HEK293 (cell line): ENCODE measurements at regions not wholly inside any gene's neighbourhood (a gene's known extent, or its start where the extent isn't known, plus 50 kb on each side); places are given as distances from the start of the nearest gene placed in this dataset.

ENCODE experiments used
- CTCF ChIA-PET: fragments of 350-600 bp; formaldehyde crosslinking; extraction: SDS; loops from one replicate; lab custom pipeline; 2021; ENCODE audit warnings: antibody characterized with exemption; lab: Yijun Ruan, JAX
- POLR2A ChIA-PET: fragments of 300-600 bp; formaldehyde crosslinking; extraction: SDS; loops from one replicate; lab custom pipeline; 2020; ENCODE audit warnings: antibody characterized with exemption, inconsistent platforms; lab: Yijun Ruan, JAX
- H3K27ac ChIP-seq: fragments of 200-500 bp; sonication (Bioruptor generic); 2 replicates; pipeline ENCODE4 v1.5.1; 2014; ENCODE audit warnings: low read depth, low read length, control low read depth, inconsistent platforms; ENCODE audit errors: extremely low read depth
- H3K36me3 ChIP-seq, 2 experiments: fragments of 200-500 bp in 1 of 2; sonication (Bioruptor generic) in 1 of 2; 1 replicate in 1 of 2; 2 replicates in 1 of 2; pipeline ENCODE4 v1.5.1; 2014 to 2017; ENCODE audit warnings: inconsistent platforms in 2 of 2, low read length in 2 of 2; ENCODE audit not compliant: control insufficient read depth in 2 of 2, insufficient read depth in 1 of 2
- H3K4me1 ChIP-seq: fragments of 200-500 bp; sonication (Bioruptor generic); 2 replicates; pipeline ENCODE4 v1.5.1; 2014; ENCODE audit warnings: mild to moderate bottlenecking, low read length, inconsistent platforms; ENCODE audit not compliant: control insufficient read depth, insufficient read depth
- H3K4me3 ChIP-seq: 2 replicates; pipeline ENCODE4 v1.5.1; 2011; ENCODE audit warnings: low read depth, mild to moderate bottlenecking, control low read depth, low read length, moderate library complexity
- H3K9me3 ChIP-seq: fragments of 200-500 bp; sonication (Bioruptor generic); 2 replicates; pipeline ENCODE4 v1.5.1; 2014; ENCODE audit warnings: low read depth, low read length, inconsistent platforms; ENCODE audit not compliant: control insufficient read depth, insufficient read depth
- BCL11B ChIP-seq: fragments of 450-650 bp; formaldehyde crosslinking; IDR thresholded peaks from 2 replicates; pipeline ENCODE4 v1.5.1; 2016; ENCODE audit warnings: low read depth, missing biosample characterization, missing genetic modification characterization
- ELK4 ChIP-seq: IDR thresholded peaks from 2 replicates; pipeline ENCODE4 v1.6.1; 2011; ENCODE audit warnings: mild to moderate bottlenecking, low read depth, low read length, borderline replicate concordance
- KLF10 ChIP-seq: fragments of 450-650 bp; IDR thresholded peaks from 2 replicates; pipeline ENCODE4 v1.5.1; 2018; ENCODE audit warnings: missing biosample characterization, mild to moderate bottlenecking, missing genetic modification characterization
- REPIN1 ChIP-seq: fragments of 450-650 bp; formaldehyde crosslinking; IDR thresholded peaks from 2 replicates; pipeline ENCODE4 v1.5.1; 2017; ENCODE audit warnings: missing biosample characterization, missing genetic modification characterization, low read depth
- SETDB1 ChIP-seq: IDR thresholded peaks from one replicate; pipeline ENCODE4 v1.6.1; 2017; ENCODE audit warnings: mild to moderate bottlenecking, low read length, moderate library complexity, mixed read lengths; ENCODE audit not compliant: insufficient read length
- TRIM28 ChIP-seq: IDR thresholded peaks from 2 replicates; pipeline ENCODE4 v1.6.1; 2011; ENCODE audit warnings: low read length, control low read depth, borderline replicate concordance
- ZBTB20 ChIP-seq: fragments of 450-650 bp; formaldehyde crosslinking; IDR thresholded peaks from 2 replicates; pipeline ENCODE4 v1.5.1; 2016; ENCODE audit warnings: missing biosample characterization, missing genetic modification characterization
- ZBTB48 ChIP-seq: fragments of 450-650 bp; formaldehyde crosslinking; IDR thresholded peaks from 2 replicates; pipeline ENCODE4 v1.5.1; 2016; ENCODE audit warnings: missing biosample characterization, missing genetic modification characterization
- ZBTB49 ChIP-seq: fragments of 450-650 bp; formaldehyde crosslinking; IDR thresholded peaks from 2 replicates; pipeline ENCODE4 v1.5.1; 2016; ENCODE audit warnings: missing biosample characterization, missing genetic modification characterization, low read depth
- ZEB2 ChIP-seq: fragments of 450-650 bp; formaldehyde crosslinking; IDR thresholded peaks from 2 replicates; pipeline ENCODE4 v1.5.1; 2016; ENCODE audit warnings: missing biosample characterization, missing genetic modification characterization
- ZNF140 ChIP-seq: fragments of 450-650 bp; formaldehyde crosslinking; IDR thresholded peaks from 2 replicates; pipeline ENCODE4 v1.5.1; 2016; ENCODE audit warnings: missing biosample characterization, missing genetic modification characterization
- ZNF146 ChIP-seq: fragments of 450-650 bp; formaldehyde crosslinking; IDR thresholded peaks from 2 replicates; pipeline ENCODE4 v1.5.1; 2016; ENCODE audit warnings: missing biosample characterization, missing genetic modification characterization
- ZNF157 ChIP-seq: fragments of 450-650 bp; formaldehyde crosslinking; IDR thresholded peaks from 2 replicates; pipeline ENCODE4 v1.5.1; 2016; ENCODE audit warnings: missing biosample characterization, missing genetic modification characterization
- ZNF184 ChIP-seq: fragments of 450-650 bp; IDR thresholded peaks from 2 replicates; pipeline ENCODE4 v1.5.1; 2018; ENCODE audit warnings: missing biosample characterization, mild to moderate bottlenecking, missing genetic modification characterization
- ZNF211 ChIP-seq: fragments of 450-650 bp; formaldehyde crosslinking; IDR thresholded peaks from 2 replicates; pipeline ENCODE4 v1.5.1; 2016; ENCODE audit warnings: low read depth, missing biosample characterization, missing genetic modification characterization
- ZNF214 ChIP-seq: fragments of 450-650 bp; formaldehyde crosslinking; IDR thresholded peaks from 2 replicates; pipeline ENCODE4 v1.5.1; 2017; ENCODE audit warnings: missing biosample characterization, mild to moderate bottlenecking, missing genetic modification characterization, borderline replicate concordance
- ZNF23 ChIP-seq: fragments of 450-650 bp; formaldehyde crosslinking; IDR thresholded peaks from 2 replicates; pipeline ENCODE4 v1.5.1; 2016; ENCODE audit warnings: missing biosample characterization, missing genetic modification characterization, borderline replicate concordance
- ZNF302 ChIP-seq: fragments of 450-650 bp; formaldehyde crosslinking; IDR thresholded peaks from 2 replicates; pipeline ENCODE4 v1.5.1; 2016; ENCODE audit warnings: missing biosample characterization, missing genetic modification characterization, low read depth
- ZNF324 ChIP-seq: fragments of 450-650 bp; formaldehyde crosslinking; IDR thresholded peaks from 2 replicates; pipeline ENCODE4 v1.5.1; 2016; ENCODE audit warnings: missing biosample characterization, missing genetic modification characterization
- ZNF391 ChIP-seq: fragments of 450-650 bp; formaldehyde crosslinking; IDR thresholded peaks from 2 replicates; pipeline ENCODE4 v1.5.1; 2016; ENCODE audit warnings: low read depth, missing biosample characterization, missing genetic modification characterization, borderline replicate concordance
- ZNF473 ChIP-seq: fragments of 450-650 bp; formaldehyde crosslinking; IDR thresholded peaks from 2 replicates; pipeline ENCODE4 v1.5.1; 2017; ENCODE audit warnings: missing biosample characterization, missing genetic modification characterization
- ZNF510 ChIP-seq: fragments of 450-650 bp; formaldehyde crosslinking; IDR thresholded peaks from 2 replicates; pipeline ENCODE4 v1.5.1; 2018; ENCODE audit warnings: mild to moderate bottlenecking, missing genetic modification characterization, missing biosample characterization; ENCODE audit not compliant: insufficient replicate concordance
- ZNF521 ChIP-seq: fragments of 450-650 bp; formaldehyde crosslinking; IDR thresholded peaks from 2 replicates; pipeline ENCODE4 v1.5.1; 2017; ENCODE audit warnings: missing biosample characterization, mild to moderate bottlenecking, missing genetic modification characterization
- ZNF596 ChIP-seq: fragments of 450-650 bp; IDR thresholded peaks from 2 replicates; pipeline ENCODE4 v1.5.0; 2018; ENCODE audit warnings: missing biosample characterization, mild to moderate bottlenecking, missing genetic modification characterization, moderate library complexity
- ZNF623 ChIP-seq: fragments of 450-650 bp; formaldehyde crosslinking; IDR thresholded peaks from 2 replicates; pipeline ENCODE4 v1.5.1; 2016; ENCODE audit warnings: missing biosample characterization, missing genetic modification characterization
- ZNF670 ChIP-seq: fragments of 450-650 bp; formaldehyde crosslinking; IDR thresholded peaks from 2 replicates; pipeline ENCODE4 v1.5.1; 2016; ENCODE audit warnings: missing biosample characterization, missing genetic modification characterization, low read depth
- ZNF785 ChIP-seq: fragments of 450-650 bp; formaldehyde crosslinking; IDR thresholded peaks from 2 replicates; pipeline ENCODE4 v1.5.1; 2016; ENCODE audit warnings: missing biosample characterization, missing genetic modification characterization
- ZNF791 ChIP-seq: fragments of 450-650 bp; formaldehyde crosslinking; IDR thresholded peaks from 2 replicates; pipeline ENCODE4 v1.5.1; 2016; ENCODE audit warnings: missing biosample characterization, missing genetic modification characterization

GRCh38 chr6:98532004-98532403, 302.4 kb upstream of the POU3F2 start:
- Histone ChIP-seq H3K9me3 (no peaks in the 10 kb centered on the region), H3K27ac (no peak overlapping the region), H3K4me1 (no peaks in the 10 kb centered on the region), H3K4me3 (no peak overlapping the region), H3K36me3 (no peaks in the 10 kb centered on the region)
- POLR2A ChIA-PET = no interaction called here
- TF ChIP-seq TRIM28 = peak; percentile 64; the same call in 1 of the 2 replicates
- TF ChIP-seq ZNF596 (tag by site-specific recombination) = no peak
- peak; percentile 22 for TF ChIP-seq SETDB1
- CTCF ChIA-PET = no interaction called here

- H3K36me3 ChIP-seq = no peaks in the 10 kb centered on the region
- ChIA-PET POLR2A (no interaction called here), CTCF (interaction anchor here (0.6 to 1.0 kb wide), 2 partner anchors 13 to 16 kb away, joined by 3 read pairs; no protein-coding TSS in a partner anchor)
- TF ChIP-seq ELK4 (no peak), ZNF623 (tag by site-specific recombination) (no peak), SETDB1 (peak; percentile 19)
- no peaks in the 10 kb centered on the region; the same call in 1 of the 2 replicates for H3K4me1 ChIP-seq
- no peak overlapping the region for H3K27ac ChIP-seq
- H3K4me3 ChIP-seq = no peak overlapping the region
- H3K9me3 ChIP-seq = no peaks in the 10 kb centered on the region
Measured at GRCh38 chr6:98539741-98540140, 294.6 kb upstream of the POU3F2 start.

GRCh38 chr6:98546376-98546775, 288.0 kb upstream of the POU3F2 start:
- CTCF ChIA-PET = no interaction called here
- no peak overlapping the region for H3K4me3 ChIP-seq

GRCh38 chr6:98547151-98547550, 287.2 kb upstream of the POU3F2 start:
- Histone ChIP-seq H3K9me3 (no peaks in the 10 kb centered on the region), H3K4me3 (no peak overlapping the region), H3K36me3 (no peaks in the 10 kb centered on the region), H3K4me1 (no peaks in the 10 kb centered on the region; the same call in 1 of the 2 replicates), H3K27ac (no peak overlapping the region)
- TF ChIP-seq REPIN1 (tag by site-specific recombination) (no peak), ZEB2 (tag by site-specific recombination) (no peak), ZNF211 (no peak), ZBTB48 (tag by site-specific recombination) (no peak), ZBTB49 (tag by site-specific recombination) (no peak), ZNF521 (tag by site-specific recombination) (no peak), ZNF140 (tag by site-specific recombination) (no peak), ZNF791 (tag by site-specific recombination) (no peak), BCL11B (tag by site-specific recombination) (no peak)
- CTCF ChIA-PET = no interaction called here
- POLR2A ChIA-PET = no interaction called here

More at GRCh38 chr6:98546376-98546775, 288.0 kb upstream of the POU3F2 start:
- Histone ChIP-seq H3K4me1 (no peaks in the 10 kb centered on the region; the same call in 1 of the 2 replicates), H3K9me3 (no peaks in the 10 kb centered on the region), H3K27ac (no peak overlapping the region), H3K36me3 (no peaks in the 10 kb centered on the region)
- POLR2A ChIA-PET = no interaction called here
- TF ChIP-seq ZNF214 (tag by site-specific recombination) (no peak), ZNF146 (tag by site-specific recombination) (no peak), ZNF157 (tag by site-specific recombination) (no peak), ZNF23 (tag by site-specific recombination) (no peak), ZNF670 (tag by site-specific recombination) (no peak), ZNF302 (no peak), ZNF184 (tag by site-specific recombination) (no peak), ZBTB20 (tag by site-specific recombination) (no peak), ELK4 (no peak), ZNF473 (tag by site-specific recombination) (no peak), ZNF391 (tag by site-specific recombination) (no peak), KLF10 (tag by site-specific recombination) (no peak), ZNF785 (tag by site-specific recombination) (no peak), ZNF324 (tag by site-specific recombination) (no peak), ZNF510 (tag by site-specific recombination) (no peak)
